ENCODE measurements at regions not wholly inside any gene's neighbourhood (a gene's known extent, or its start where the extent isn't known, plus 50 kb on each side); places are given as distances from the start of the nearest gene placed in this dataset.

DNA sequence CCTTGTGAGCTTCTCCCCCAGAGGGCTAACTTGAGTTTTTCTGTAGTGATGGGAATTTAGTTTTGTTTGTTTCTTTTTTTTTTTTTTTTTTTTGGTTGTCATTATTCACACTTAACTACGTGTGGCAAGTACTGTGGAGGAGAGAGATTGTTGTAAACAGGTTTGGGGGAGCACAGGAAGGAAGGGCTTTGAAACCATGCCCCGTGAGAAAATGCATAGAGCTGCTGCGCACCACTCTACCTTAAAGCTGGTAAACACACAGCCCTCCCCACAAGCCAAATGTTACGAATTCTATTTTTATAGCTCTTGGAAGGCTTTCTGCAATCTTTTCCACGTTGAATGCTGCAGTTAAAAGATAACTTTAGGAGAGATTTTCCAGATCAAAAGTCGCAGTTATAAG, 76.2 kb downstream of the ZNF22 start:
- TF ChIP-seq NANOG (IDR thresholded peaks at IDR 0.05; ENCODE audit: borderline replicate concordance) (no peak), JUNB (IDR thresholded peaks at IDR 0.05; ENCODE audit: unreplicated experiment) (no peak), POLR2AphosphoS5 (IDR thresholded peaks at IDR 0.05; ENCODE audit: low read depth) (no peak)
